ENCODE measurements at regions not wholly inside any gene's neighbourhood (a gene's known extent, or its start where the extent isn't known, plus 50 kb on each side); places are given as distances from the start of the nearest gene placed in this dataset.
"Not testable (repeated sequence)": the region's sequence is repeated elsewhere in the genome, so short reads cannot be mapped to it uniquely, and the experiment has no call there.

- not testable (repeated sequence) for TF ChIP-seq CTCF (conservative IDR thresholded peaks at IDR 0.05 in 1 of 2, IDR thresholded peaks at IDR 0.05 in 1 of 2; ENCODE audit: low read depth in 1 of 2, low read length in 2 of 2); EZH2 (IDR thresholded peaks at IDR 0.05; ENCODE audit: low read length, missing control alignments)
Observed at GRCh38 chrX:74030766-74031165, 178.3 kb upstream of the XIST start.
